Sigmoid colon (tissue), 6 donors: ENCODE measurements at regions not wholly inside any gene's neighbourhood (a gene's known extent, or its start where the extent isn't known, plus 50 kb on each side); places are given as distances from the start of the nearest gene placed in this dataset.

Experiments used
- DNase-seq: peaks from one replicate; pipeline ENCODE4 v3.0.0-alpha.2; 2019
- H3K27ac ChIP-seq, 4 donors: fragments of 200-600 bp; sonication (generic); one replicate each; pipeline ENCODE4 v1.5.1; 2016 to 2019; ENCODE audit warnings: mild to moderate bottlenecking in 1 of 4
- H3K27me3 ChIP-seq, 3 donors: fragments of 200-600 bp; sonication (generic); one replicate each; pipeline ENCODE4 v1.5.1; 2019; ENCODE audit warnings: mild to moderate bottlenecking in 1 of 3
- H3K36me3 ChIP-seq, 4 donors: fragments of 200-600 bp; sonication (generic); one replicate each; pipeline ENCODE4 v1.5.1; 2016 to 2019
- H3K4me1 ChIP-seq, 4 donors: fragments of 200-600 bp; sonication (generic); one replicate each; pipeline ENCODE4 v1.5.1; 2017 to 2019
- H3K4me3 ChIP-seq, 4 donors: fragments of 200-600 bp; sonication (generic); one replicate each; pipeline ENCODE4 v1.5.1; 2017 to 2019; ENCODE audit warnings: mild to moderate bottlenecking in 2 of 4, moderate library complexity in 1 of 4
- H3K9me3 ChIP-seq, 4 donors: fragments of 200-600 bp in 3 of 4; sonication (generic) in 3 of 4; one replicate each; pipeline versions ENCODE4 v1.5.1 to v1.6.1; 2013 to 2019
- EP300 ChIP-seq, 4 donors: sonication (generic); formaldehyde crosslinking; IDR thresholded peaks; one replicate each; pipeline ENCODE4 v1.6.1; 2017; ENCODE audit warnings: antibody characterized with exemption in 4 of 4
- POLR2A ChIP-seq, 2 donors: fragments of 450-650 bp; IDR thresholded peaks; one replicate each; pipeline ENCODE4 v1.6.1; 2016; ENCODE audit warnings: antibody characterized with exemption in 2 of 2, mild to moderate bottlenecking in 2 of 2, moderate library complexity in 2 of 2
- POLR2AphosphoS5 ChIP-seq, 4 donors: sonication (generic); formaldehyde crosslinking; IDR thresholded peaks; one replicate each; pipeline ENCODE4 v1.6.1; 2017; ENCODE audit warnings: antibody characterized with exemption in 4 of 4
- WGBS, 2 donors: extraction: QIAGEN DNeasy Blood & Tissue Kit; methylation state at CpG; one replicate each; pipeline ENCODE4 v1.1.7; 2013; 5-methylcytosine and 5-hydroxymethylcytosine counted together
- intact Hi-C: fragments of 100-400 bp; cut with DNase I; formaldehyde crosslinking; loops from one replicate; pipeline ENCODE4 v1.15.1; 2023
- TF ChIP-seq, protein P1 (sequence below), 4 experiments: fragments of 450-650 bp in 3 of 4; fragments of 200-600 bp in 1 of 4; IDR thresholded peaks; one replicate each; pipeline ENCODE4 v1.5.1; 2016 to 2019; ENCODE audit warnings: antibody characterized with exemption in 4 of 4, mild to moderate bottlenecking in 3 of 4, moderate library complexity in 2 of 4
- donor health status: healthy with polysubstance abuse.
- donor health status: healthy.

DNA sequence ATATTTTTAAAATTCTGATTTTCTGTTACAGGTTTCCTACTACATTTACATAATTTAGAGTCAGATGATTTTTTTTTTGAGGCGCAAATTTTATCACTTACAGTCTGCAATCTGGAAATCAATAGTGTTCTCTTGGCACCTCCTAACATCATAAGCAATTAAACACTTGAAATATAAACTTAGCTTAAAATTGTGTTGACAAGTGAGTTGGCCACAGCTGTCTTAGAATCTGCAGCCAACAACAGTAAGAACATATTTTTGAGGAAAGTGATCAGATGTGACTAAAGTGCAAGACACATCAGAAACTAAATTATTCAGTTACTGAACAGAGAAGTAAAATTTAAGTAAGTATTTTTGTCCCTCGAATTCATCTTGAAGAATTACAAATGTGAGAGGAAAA lies 726.7 kb upstream of the LRATD1 start:
- Histone ChIP-seq H3K27ac (no peak overlapping the region), H3K36me3 (no peaks in the 10 kb centered on the region), H3K4me3 (no peak overlapping the region), H3K9me3 (no peaks in the 10 kb centered on the region), H3K27me3 (no peaks in the 10 kb centered on the region), H3K4me1 (no peaks in the 10 kb centered on the region)
- TF ChIP-seq EP300 (IDR thresholded peaks at IDR 0.05) = no peak
- TF ChIP-seq, protein P1, sequence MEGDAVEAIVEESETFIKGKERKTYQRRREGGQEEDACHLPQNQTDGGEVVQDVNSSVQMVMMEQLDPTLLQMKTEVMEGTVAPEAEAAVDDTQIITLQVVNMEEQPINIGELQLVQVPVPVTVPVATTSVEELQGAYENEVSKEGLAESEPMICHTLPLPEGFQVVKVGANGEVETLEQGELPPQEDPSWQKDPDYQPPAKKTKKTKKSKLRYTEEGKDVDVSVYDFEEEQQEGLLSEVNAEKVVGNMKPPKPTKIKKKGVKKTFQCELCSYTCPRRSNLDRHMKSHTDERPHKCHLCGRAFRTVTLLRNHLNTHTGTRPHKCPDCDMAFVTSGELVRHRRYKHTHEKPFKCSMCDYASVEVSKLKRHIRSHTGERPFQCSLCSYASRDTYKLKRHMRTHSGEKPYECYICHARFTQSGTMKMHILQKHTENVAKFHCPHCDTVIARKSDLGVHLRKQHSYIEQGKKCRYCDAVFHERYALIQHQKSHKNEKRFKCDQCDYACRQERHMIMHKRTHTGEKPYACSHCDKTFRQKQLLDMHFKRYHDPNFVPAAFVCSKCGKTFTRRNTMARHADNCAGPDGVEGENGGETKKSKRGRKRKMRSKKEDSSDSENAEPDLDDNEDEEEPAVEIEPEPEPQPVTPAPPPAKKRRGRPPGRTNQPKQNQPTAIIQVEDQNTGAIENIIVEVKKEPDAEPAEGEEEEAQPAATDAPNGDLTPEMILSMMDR (IDR thresholded peaks at IDR 0.05) = no peak
- no peak for TF ChIP-seq POLR2A (IDR thresholded peaks at IDR 0.05)
- TF ChIP-seq POLR2AphosphoS5 (IDR thresholded peaks at IDR 0.05) = no peak
- 73 to 74% methylated on average over 2 of the region's 2 CpGs for WGBS, 2 donors
- intact Hi-C loops = no loop called here
- DNase-seq = no peak

DNA sequence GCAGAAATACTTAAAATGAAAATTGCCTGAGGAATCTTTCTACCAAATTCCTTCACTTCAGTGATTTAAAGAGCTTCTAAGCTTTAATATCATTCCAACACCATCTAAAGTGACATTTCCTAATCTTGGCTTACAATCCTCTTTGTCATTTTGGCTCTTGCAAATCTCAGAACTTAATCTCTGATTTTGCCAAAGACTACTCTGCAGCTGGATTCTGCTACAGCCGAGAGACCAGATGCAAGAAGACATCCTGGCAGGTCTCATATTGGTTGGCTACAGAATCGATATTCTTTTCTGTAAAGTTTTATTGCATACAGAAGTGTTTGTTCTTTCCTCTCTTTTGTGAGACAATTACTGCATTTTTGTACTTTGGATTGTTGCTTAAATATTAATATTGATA lies 716.5 kb upstream of the LRATD1 start:
- no peaks in the 10 kb centered on the region for H3K36me3 ChIP-seq
- H3K9me3 ChIP-seq = no peaks in the 10 kb centered on the region
- 46 to 74% methylated on average over 2 of the region's 2 CpGs for WGBS, 2 donors
- no peak overlapping the region for H3K27ac ChIP-seq
- intact Hi-C loops = no loop called here
- H3K27me3 ChIP-seq = no peaks in the 10 kb centered on the region
- DNase-seq = no peak
- TF ChIP-seq, protein P1 (IDR thresholded peaks at IDR 0.05) = no peak
- TF ChIP-seq POLR2A (IDR thresholded peaks at IDR 0.05) (no peak), EP300 (IDR thresholded peaks at IDR 0.05) (no peak), POLR2AphosphoS5 (IDR thresholded peaks at IDR 0.05) (no peak)
- H3K4me3 ChIP-seq = no peak overlapping the region
- no peaks in the 10 kb centered on the region for H3K4me1 ChIP-seq

DNA sequence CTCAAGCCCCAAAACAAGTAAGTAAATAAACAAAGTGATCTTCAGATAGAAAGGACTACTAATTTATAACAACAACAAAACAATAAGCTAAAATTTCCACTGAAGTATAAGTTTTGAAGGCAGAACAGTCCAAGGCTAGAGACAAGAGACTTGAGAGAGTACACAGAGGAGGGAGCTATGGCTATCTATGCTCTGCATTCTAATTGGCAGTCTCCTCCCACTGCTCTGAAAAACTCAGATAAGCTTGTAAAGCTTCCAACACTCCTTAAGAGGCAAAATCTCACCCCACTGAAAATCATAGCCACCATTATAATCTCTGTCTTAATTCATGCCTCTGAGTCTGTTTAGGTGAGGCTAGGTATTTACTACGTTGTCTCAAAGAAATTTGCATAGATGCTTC lies 714.6 kb upstream of the LRATD1 start:
- Histone ChIP-seq H3K36me3 (no peaks in the 10 kb centered on the region), H3K27ac (no peak overlapping the region), H3K27me3 (no peaks in the 10 kb centered on the region), H3K4me3 (no peak overlapping the region), H3K9me3 (no peaks in the 10 kb centered on the region), H3K4me1 (no peaks in the 10 kb centered on the region)
- intact Hi-C loops = no loop called here
- no peak for DNase-seq
- TF ChIP-seq, protein P1 (IDR thresholded peaks at IDR 0.05) = no peak
- TF ChIP-seq EP300 (IDR thresholded peaks at IDR 0.05) = no peak
- no peak for TF ChIP-seq POLR2A (IDR thresholded peaks at IDR 0.05)
- TF ChIP-seq POLR2AphosphoS5 (IDR thresholded peaks at IDR 0.05) = no peak
- WGBS, 2 donors = 58 to 67% methylated on average over 1 of the region's 1 CpG

DNA sequence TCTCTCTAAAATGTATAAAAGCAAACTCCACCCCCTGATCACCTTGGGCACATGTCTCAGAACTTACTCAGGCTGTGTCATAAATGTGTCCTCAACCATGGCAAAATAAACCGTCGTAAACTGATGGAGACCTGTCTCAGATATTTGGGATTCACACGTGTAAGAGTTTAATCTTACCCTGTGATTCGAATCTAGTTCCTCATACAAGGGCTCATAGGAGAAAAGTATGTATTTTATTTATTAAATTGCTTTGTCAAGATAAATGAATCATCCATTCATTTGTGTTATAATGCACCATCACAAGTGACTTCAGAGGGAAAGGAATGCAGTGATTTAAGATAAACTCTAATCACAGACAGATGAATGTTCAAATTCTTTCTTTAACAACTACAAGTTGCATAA lies 712.5 kb upstream of the LRATD1 start:
- H3K4me1 ChIP-seq = no peaks in the 10 kb centered on the region
- H3K27ac ChIP-seq = no peak overlapping the region
- no peaks in the 10 kb centered on the region for H3K9me3 ChIP-seq
- no peaks in the 10 kb centered on the region for H3K27me3 ChIP-seq
- TF ChIP-seq POLR2A (IDR thresholded peaks at IDR 0.05) (no peak), EP300 (IDR thresholded peaks at IDR 0.05) (no peak), POLR2AphosphoS5 (IDR thresholded peaks at IDR 0.05) (no peak)
- TF ChIP-seq, protein P1 (IDR thresholded peaks at IDR 0.05) = no peak
- intact Hi-C loops = no loop called here
- no peak overlapping the region for H3K4me3 ChIP-seq
- H3K36me3 ChIP-seq = no peaks in the 10 kb centered on the region
- DNase-seq = no peak
- WGBS, 2 donors = 81 to 85% methylated on average over 4 of the region's 4 CpGs

DNA sequence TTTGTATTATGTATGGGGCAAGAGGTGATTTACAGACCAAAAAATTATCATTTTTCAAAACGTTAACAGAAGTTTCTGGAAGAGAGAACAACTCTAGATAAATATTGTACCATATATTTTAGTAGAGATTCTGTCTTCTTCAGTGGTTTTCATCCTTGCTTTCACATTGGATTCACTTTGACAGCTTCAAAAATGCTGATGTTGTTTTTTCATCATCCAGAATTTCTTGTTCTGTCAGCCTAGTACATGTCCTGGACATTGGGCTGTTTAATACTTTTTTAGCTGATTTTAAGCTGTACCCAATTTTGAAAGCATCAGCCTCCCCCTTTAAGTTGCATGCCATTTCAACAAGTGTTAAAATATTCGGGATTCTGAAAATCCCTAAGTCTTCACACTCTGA lies 711.3 kb upstream of the LRATD1 start:
- no peak for TF ChIP-seq POLR2AphosphoS5 (IDR thresholded peaks at IDR 0.05)
- TF ChIP-seq, protein P1 (IDR thresholded peaks at IDR 0.05) = no peak
- TF ChIP-seq EP300 (IDR thresholded peaks at IDR 0.05) = no peak
- no peak for TF ChIP-seq POLR2A (IDR thresholded peaks at IDR 0.05)
- no peaks in the 10 kb centered on the region for H3K36me3 ChIP-seq
- H3K9me3 ChIP-seq = no peaks in the 10 kb centered on the region
- H3K4me1 ChIP-seq = no peaks in the 10 kb centered on the region
- no peak for DNase-seq
- 64 to 78% methylated on average over 2 of the region's 2 CpGs for WGBS, 2 donors
- no peak overlapping the region for H3K27ac ChIP-seq
- no peak overlapping the region for H3K4me3 ChIP-seq
- no peaks in the 10 kb centered on the region for H3K27me3 ChIP-seq
- intact Hi-C loops = no loop called here
